H9 (cell line): ENCODE measurements at regions not wholly inside any gene's neighbourhood (a gene's known extent, or its start where the extent isn't known, plus 50 kb on each side); places are given as distances from the start of the nearest gene placed in this dataset.
"Not testable (repeated sequence)": the region's sequence is repeated elsewhere in the genome, so short reads cannot be mapped to it uniquely, and the experiment has no call there.

ENCODE experiments used
- DNase-seq: peaks from one replicate; pipeline ENCODE4 v3.0.0-alpha.2; 2017
- H2AFZ ChIP-seq: one replicate; pipeline ENCODE4 v1.6.1; 2013; ENCODE audit warnings: mild to moderate bottlenecking, low read length, control low read depth, moderate library complexity
- H2AK5ac ChIP-seq: 2 replicates; pipeline ENCODE4 v1.6.1; 2013; ENCODE audit warnings: low read length, control low read depth, mixed read lengths; ENCODE audit not compliant: insufficient read length
- H2BK120ac ChIP-seq: one replicate; pipeline ENCODE4 v1.6.1; 2013; ENCODE audit warnings: low read depth, mild to moderate bottlenecking, low read length, control low read depth, inconsistent platforms; ENCODE audit not compliant: poor library complexity, severe bottlenecking
- H2BK12ac ChIP-seq: 2 replicates; pipeline ENCODE4 v1.6.1; 2013; ENCODE audit warnings: low read length, control low read depth, mixed read lengths, low read depth; ENCODE audit not compliant: insufficient read length
- H2BK15ac ChIP-seq: 2 replicates; pipeline ENCODE4 v1.6.1; 2013; ENCODE audit warnings: low read depth, low read length, control low read depth
- H2BK20ac ChIP-seq: one replicate; pipeline ENCODE4 v1.6.1; 2013; ENCODE audit warnings: low read depth, mild to moderate bottlenecking, low read length, control low read depth, inconsistent platforms; ENCODE audit not compliant: poor library complexity, severe bottlenecking
- H2BK5ac ChIP-seq: 2 replicates; pipeline ENCODE4 v1.6.1; 2013; ENCODE audit warnings: low read length, control low read depth, mixed read lengths; ENCODE audit not compliant: insufficient read length
- H3K14ac ChIP-seq: 2 replicates; pipeline ENCODE4 v1.6.1; 2013; ENCODE audit warnings: low read length, control low read depth; ENCODE audit not compliant: insufficient read depth
- H3K18ac ChIP-seq: 2 replicates; pipeline ENCODE4 v1.6.1; 2013; ENCODE audit warnings: low read depth, mild to moderate bottlenecking, mixed read lengths, low read length, control low read depth; ENCODE audit not compliant: insufficient read length
- H3K23ac ChIP-seq: 2 replicates; pipeline ENCODE4 v1.6.1; 2013; ENCODE audit warnings: low read length, control low read depth, mixed read lengths, low read depth; ENCODE audit not compliant: insufficient read length
- H3K23me2 ChIP-seq: 2 replicates; pipeline ENCODE4 v1.6.1; 2013; ENCODE audit warnings: low read depth, mild to moderate bottlenecking, mixed read lengths, low read length, control low read depth; ENCODE audit not compliant: insufficient read length, poor library complexity, severe bottlenecking
- H3K27ac ChIP-seq: 2 replicates; pipeline ENCODE4 v1.5.1; 2013; ENCODE audit warnings: low read length, control low read depth, mixed read lengths, low read depth; ENCODE audit not compliant: insufficient read length
- H3K27me3 ChIP-seq: 2 replicates; pipeline ENCODE4 v1.6.1; 2013; ENCODE audit warnings: low read length, control low read depth, inconsistent platforms; ENCODE audit not compliant: insufficient read depth
- H3K4ac ChIP-seq: 2 replicates; pipeline ENCODE4 v1.6.1; 2013; ENCODE audit warnings: low read depth, mild to moderate bottlenecking, control low read depth, inconsistent platforms, low read length, moderate library complexity
- H3K4me1 ChIP-seq: 2 replicates; pipeline ENCODE4 v1.6.1; 2013; ENCODE audit warnings: low read length, control low read depth, inconsistent platforms; ENCODE audit not compliant: insufficient read depth
- H3K4me2 ChIP-seq: 2 replicates; pipeline ENCODE4 v1.6.1; 2013; ENCODE audit warnings: low read length, control low read depth, mixed read lengths; ENCODE audit not compliant: insufficient read length, insufficient read depth
- H3K56ac ChIP-seq: 2 replicates; pipeline ENCODE4 v1.6.1; 2013; ENCODE audit warnings: low read depth, mild to moderate bottlenecking, mixed read lengths, low read length, control low read depth; ENCODE audit not compliant: insufficient read length
- H3K79me1 ChIP-seq: 2 replicates; pipeline ENCODE4 v1.6.1; 2013; ENCODE audit warnings: low read depth, mild to moderate bottlenecking, moderate library complexity, low read length, control low read depth, inconsistent platforms; ENCODE audit not compliant: insufficient read depth, poor library complexity, severe bottlenecking
- H3K79me2 ChIP-seq: 2 replicates; pipeline ENCODE4 v1.6.1; 2013; ENCODE audit warnings: low read length, control low read depth, inconsistent platforms; ENCODE audit not compliant: insufficient read depth
- H3K9ac ChIP-seq: 2 replicates; pipeline ENCODE4 v1.6.1; 2013; ENCODE audit warnings: low read length, control low read depth, mixed read lengths; ENCODE audit not compliant: insufficient read length; ENCODE audit errors: extremely low read depth
- H3K9me3 ChIP-seq: one replicate; pipeline ENCODE4 v1.6.1; 2013; ENCODE audit warnings: low read depth, low read length, inconsistent platforms; ENCODE audit not compliant: control insufficient read depth
- H3T11ph ChIP-seq: one replicate; pipeline ENCODE4 v1.6.1; 2013; ENCODE audit warnings: mild to moderate bottlenecking, low read length, control low read depth, inconsistent platforms
- H4K20me1 ChIP-seq: one replicate; pipeline ENCODE4 v1.6.1; 2013; ENCODE audit not compliant: control insufficient read depth, insufficient read length, insufficient read depth
- H4K5ac ChIP-seq: 2 replicates; pipeline ENCODE4 v1.6.1; 2013; ENCODE audit warnings: low read depth, mild to moderate bottlenecking, mixed read lengths, low read length, control low read depth; ENCODE audit not compliant: insufficient read length
- H4K8ac ChIP-seq: replicated peaks from 2 replicates; pipeline ENCODE4 v1.6.1; 2013; ENCODE audit warnings: low read length, control low read depth, mixed read lengths, low read depth; ENCODE audit not compliant: insufficient read length
- H4K91ac ChIP-seq: 2 replicates; pipeline ENCODE4 v1.6.1; 2013; ENCODE audit warnings: low read depth, mild to moderate bottlenecking, moderate library complexity, mixed read lengths, low read length, control low read depth; ENCODE audit not compliant: insufficient read length
- H3K27ac Mint-ChIP-seq, 3 experiments: 2 replicates in 2 of 3; 3 replicates in 1 of 3; pipeline ENCODE4 v1.8.0; 2020 to 2021; ENCODE audit warnings: mixed read lengths in 3 of 3, mild to moderate bottlenecking in 1 of 3, moderate library complexity in 1 of 3
- H3K27me3 Mint-ChIP-seq: 2 replicates; pipeline ENCODE4 v1.8.0; 2021; ENCODE audit warnings: low read depth, mild to moderate bottlenecking, moderate library complexity, mixed read lengths
- H3K36me3 Mint-ChIP-seq, 3 experiments: 2 replicates in 2 of 3; 3 replicates in 1 of 3; pipeline ENCODE4 v1.8.0; 2020 to 2021; ENCODE audit warnings: low read depth in 3 of 3, mixed read lengths in 3 of 3; ENCODE audit not compliant: insufficient read depth in 1 of 3
- H3K4me1 Mint-ChIP-seq, 2 experiments: 2 replicates each; pipeline ENCODE4 v1.8.0; 2020; ENCODE audit warnings: mixed read lengths in 2 of 2
- H3K4me3 Mint-ChIP-seq, 2 experiments: 2 replicates in 1 of 2; 3 replicates in 1 of 2; pipeline ENCODE4 v1.8.0; 2020 to 2021; ENCODE audit warnings: mild to moderate bottlenecking in 2 of 2, mixed read lengths in 2 of 2, moderate library complexity in 1 of 2
- H3K9me3 Mint-ChIP-seq, 2 experiments: 2 replicates in 1 of 2; 3 replicates in 1 of 2; pipeline ENCODE4 v1.8.0; 2020; ENCODE audit warnings: mild to moderate bottlenecking in 2 of 2, mixed read lengths in 2 of 2, moderate library complexity in 1 of 2
- CTCF ChIP-seq: fragments of 200-600 bp; sonication (generic); conservative IDR thresholded peaks from 3 replicates; pipeline ENCODE4 v1.8.0; 2021; ENCODE audit warnings: antibody characterized with exemption, mild to moderate bottlenecking
- WGBS: extraction: QIAGEN DNeasy Blood & Tissue Kit; methylation state at CpG from one replicate; pipeline ENCODE4 v1.1.7; 2013; ENCODE audit warnings: missing lambda C conversion rate, low lambda C conversion rate, mixed read lengths; ENCODE audit not compliant: insufficient read length; ENCODE audit errors: extremely low coverage; 5-methylcytosine and 5-hydroxymethylcytosine counted together

DNA sequence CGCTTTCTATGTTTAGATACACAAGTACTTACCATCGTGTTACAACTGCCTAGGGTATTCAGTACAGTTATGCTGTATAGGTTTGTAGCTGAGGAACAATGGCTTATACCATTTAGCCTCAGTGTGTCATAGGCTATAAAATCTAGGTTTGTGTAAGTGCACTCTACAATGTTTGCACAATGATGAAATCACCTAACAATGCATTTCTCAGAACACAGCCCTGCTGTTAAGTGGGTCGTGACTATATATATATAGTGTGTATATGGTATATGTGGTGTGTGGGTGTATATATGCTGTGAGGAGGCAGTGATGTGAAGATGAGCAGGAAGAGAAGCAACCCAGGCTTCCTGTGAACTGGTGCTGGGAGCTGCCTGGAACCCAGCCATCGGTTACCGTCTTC, 65.6 kb upstream of the MKI67 start:
- peaks cover 5% of the 10 kb centered on the region; the same call in 1 of the 2 replicates for H3K4me1 ChIP-seq
- no peak overlapping the region for H3K4me3 Mint-ChIP-seq

GRCh38 chr10:128201826-128202225, 75.6 kb upstream of the MKI67 start:
- H3K4me1 ChIP-seq, H3K4ac ChIP-seq, H3K18ac ChIP-seq, H2BK120ac ChIP-seq, H3K79me2 ChIP-seq, H4K8ac ChIP-seq, H2BK15ac ChIP-seq, H4K91ac ChIP-seq, H2AK5ac ChIP-seq, H3K23ac ChIP-seq, H3K14ac ChIP-seq, H3K27me3 ChIP-seq, H3T11ph ChIP-seq, H3K27ac ChIP-seq, H2BK5ac ChIP-seq, H3K4me2 ChIP-seq, H3K4me3 Mint-ChIP-seq, H3K56ac ChIP-seq, H4K20me1 ChIP-seq, H3K79me1 ChIP-seq, H2AFZ ChIP-seq, H3K27me3 Mint-ChIP-seq, H4K5ac ChIP-seq, H3K9ac ChIP-seq, H2BK20ac ChIP-seq, H2BK12ac ChIP-seq, H3K23me2 ChIP-seq: not testable (repeated sequence)
- DNase-seq: peak; percentile 55
- Mint-ChIP-seq H3K9me3 (peaks cover 32 to 39% of the 10 kb centered on the region in 2 experiments), H3K36me3 (peaks cover 30 to 34% (median 31%) of the 10 kb centered on the region in 3 experiments), H3K4me1 (peaks cover 11 to 18% of the 10 kb centered on the region in 2 experiments), H3K27ac (peak overlapping the region in 2 of 3 experiments; percentile 74 to 80; a peak in 5 of 7 replicates)
- WGBS: no CpG with 5 or more reads among the region's 2 CpGs
- H3K9me3 ChIP-seq: peaks cover 23% of the 10 kb centered on the region

More for the DNA sequence above, 65.6 kb upstream of the MKI67 start:
- no peak overlapping the region for H3K18ac ChIP-seq
- no peak overlapping the region for H3K56ac ChIP-seq
- no CpG with 5 or more reads among the region's 5 CpGs for WGBS
- H3K4me2 ChIP-seq: no peak overlapping the region
- no peaks in the 10 kb centered on the region for H3K23me2 ChIP-seq
- no peak overlapping the region for H3K9ac ChIP-seq
- no peak overlapping the region for H2BK12ac ChIP-seq
- no peak overlapping the region for H4K8ac ChIP-seq
- H3K27me3 ChIP-seq: no peaks in the 10 kb centered on the region
- H3T11ph ChIP-seq: no peak overlapping the region
- no peak overlapping the region for H2BK5ac ChIP-seq
- Mint-ChIP-seq H3K27me3 (peaks cover 3% of the 10 kb centered on the region), H3K27ac (no peak overlapping the region), H3K4me1 (peaks cover 19 to 20% of the 10 kb centered on the region in 2 experiments), H3K36me3 (no peaks in the 10 kb centered on the region; a peak in 1 of 7 replicates), H3K9me3 (no peaks in the 10 kb centered on the region)
- H3K27ac ChIP-seq: no peak overlapping the region
- no peak overlapping the region for H2BK120ac ChIP-seq
- no peak overlapping the region for H4K5ac ChIP-seq
- H3K79me2 ChIP-seq: no peaks in the 10 kb centered on the region
- no peak overlapping the region for H2BK20ac ChIP-seq
- no peak for TF ChIP-seq CTCF
- no peaks in the 10 kb centered on the region for H3K9me3 ChIP-seq
- H4K20me1 ChIP-seq: no peaks in the 10 kb centered on the region
- no peak overlapping the region for H4K91ac ChIP-seq
- no peak overlapping the region for H2BK15ac ChIP-seq
- H3K79me1 ChIP-seq: no peaks in the 10 kb centered on the region
- no peak overlapping the region for H3K23ac ChIP-seq
- H2AFZ ChIP-seq: no peak overlapping the region
- no peak for DNase-seq
- H3K4ac ChIP-seq: no peak overlapping the region
- H3K14ac ChIP-seq: no peak overlapping the region
- no peak overlapping the region for H2AK5ac ChIP-seq
